CD4-positive, alpha-beta memory T cell (primary cell): ENCODE measurements at regions not wholly inside any gene's neighbourhood (a gene's known extent, or its start where the extent isn't known, plus 50 kb on each side); places are given as distances from the start of the nearest gene placed in this dataset.
"Not testable (repeated sequence)": the region's sequence is repeated elsewhere in the genome, so short reads cannot be mapped to it uniquely, and the experiment has no call there.

ENCODE experiments used
- CTCF ChIA-PET: fragments of 350-600 bp; sonication (Branson Sonifier 250); formaldehyde crosslinking; loops from one replicate; lab custom pipeline; 2021; ENCODE audit warnings: inconsistent platforms; ENCODE audit not compliant: partially characterized antibody; lab: Charles Lee
- POLR2A ChIA-PET: fragments of 350-600 bp; sonication (Branson Sonifier 250); formaldehyde crosslinking; loops from one replicate; lab custom pipeline; 2021; ENCODE audit not compliant: partially characterized antibody; lab: Charles Lee
- DNase-seq, 5 donors: peaks; one replicate each; pipeline versions ENCODE4 v3.0.0 to v3.0.0-alpha.2; 2020 to 2022; ENCODE audit warnings: mixed read lengths in 1 of 5
- H3K27ac ChIP-seq: one replicate; pipeline ENCODE4 v1.7.0; 2013; ENCODE audit warnings: low read depth, low read length
- H3K27me3 ChIP-seq: 2 replicates; pipeline ENCODE4 v1.7.0; 2013; ENCODE audit warnings: mild to moderate bottlenecking, low read length, moderate library complexity; ENCODE audit not compliant: insufficient read depth
- H3K36me3 ChIP-seq: 2 replicates; pipeline ENCODE4 v1.7.0; 2013; ENCODE audit warnings: mild to moderate bottlenecking, low read length, moderate library complexity; ENCODE audit not compliant: insufficient read depth
- H3K4me1 ChIP-seq: 2 replicates; pipeline ENCODE4 v1.7.0; 2013; ENCODE audit warnings: mild to moderate bottlenecking, low read length, moderate library complexity; ENCODE audit not compliant: insufficient read depth
- H3K4me3 ChIP-seq, 2 donors: one replicate each; pipeline ENCODE4 v1.7.0; 2013; ENCODE audit warnings: low read length in 2 of 2, mild to moderate bottlenecking in 1 of 2
- H3K9me3 ChIP-seq, 2 donors: one replicate each; pipeline ENCODE4 v1.7.0; 2013; ENCODE audit warnings: low read length in 2 of 2, control low read depth in 1 of 2; ENCODE audit not compliant: control insufficient read depth in 1 of 2
- H3K27ac Mint-ChIP-seq, 7 donors: one replicate each; pipeline ENCODE4 v1.8.0; 2020 to 2021; ENCODE audit warnings: mixed read lengths in 7 of 7, mild to moderate bottlenecking in 6 of 7, inconsistent platforms in 3 of 7, moderate library complexity in 3 of 7
- H3K27me3 Mint-ChIP-seq, 2 donors: one replicate each; pipeline ENCODE4 v1.8.0; 2020 to 2021; ENCODE audit warnings: mixed read lengths in 2 of 2
- H3K36me3 Mint-ChIP-seq, 2 donors: one replicate each; pipeline ENCODE4 v1.8.0; 2020 to 2021; ENCODE audit warnings: mixed read lengths in 2 of 2, inconsistent platforms in 1 of 2, mild to moderate bottlenecking in 1 of 2
- H3K4me1 Mint-ChIP-seq, 4 donors: one replicate each; pipeline ENCODE4 v1.8.0; 2020 to 2021; ENCODE audit warnings: mixed read lengths in 4 of 4, mild to moderate bottlenecking in 1 of 4
- H3K4me3 Mint-ChIP-seq, 8 donors: one replicate each; pipeline ENCODE4 v1.8.0; 2020 to 2021; ENCODE audit warnings: mixed read lengths in 8 of 8, mild to moderate bottlenecking in 7 of 8, moderate library complexity in 6 of 8, inconsistent platforms in 3 of 8
- H3K9me3 Mint-ChIP-seq, 8 donors: one replicate each; pipeline ENCODE4 v1.8.0; 2020 to 2021; ENCODE audit warnings: mixed read lengths in 8 of 8, mild to moderate bottlenecking in 5 of 8, inconsistent platforms in 3 of 8, moderate library complexity in 1 of 8
- intact Hi-C: fragments of 100-400 bp; cut with micrococcal nuclease; formaldehyde crosslinking; loops from one replicate; pipeline ENCODE4 v1.15.1; 2023

GRCh38 chr5:171542525-171543140, 123.2 kb downstream of the FGF18 start:
- POLR2A ChIA-PET = interaction anchor here (0.6 kb wide), 1 partner anchor 21 kb away, joined by 3 read pairs; no protein-coding TSS in a partner anchor
- intact Hi-C loops = no loop called here
- DNase-seq = no peak
- Mint-ChIP-seq H3K4me1 (no peaks in the 10 kb centered on the region), H3K9me3 (no peaks in the 10 kb centered on the region), H3K27me3 (peaks cover 20% of the 10 kb centered on the region in 2 donors), H3K4me3 (no peak overlapping the region), H3K36me3 (no peaks in the 10 kb centered on the region), H3K27ac (peak overlapping the region in 1 of 7 donors; percentile 25)
- Histone ChIP-seq H3K36me3 (no peaks in the 10 kb centered on the region), H3K4me3 (no peak overlapping the region), H3K27ac (no peak overlapping the region), H3K9me3 (no peaks in the 10 kb centered on the region), H3K4me1 (no peaks in the 10 kb centered on the region), H3K27me3 (no peaks in the 10 kb centered on the region)
- CTCF ChIA-PET = no interaction called here

- CTCF ChIA-PET = no interaction called here
- H3K4me1 ChIP-seq = no peaks in the 10 kb centered on the region
- intact Hi-C loops = no loop called here
- Mint-ChIP-seq H3K27me3 (peaks cover 18 to 22% of the 10 kb centered on the region in 2 donors), H3K36me3 (no peaks in the 10 kb centered on the region), H3K9me3 (no peaks in the 10 kb centered on the region), H3K27ac (no peak overlapping the region), H3K4me3 (no peak overlapping the region), H3K4me1 (no peaks in the 10 kb centered on the region)
- H3K36me3 ChIP-seq = no peaks in the 10 kb centered on the region
- no peaks in the 10 kb centered on the region for H3K9me3 ChIP-seq
- no peak overlapping the region for H3K4me3 ChIP-seq
- no peaks in the 10 kb centered on the region for H3K27me3 ChIP-seq
- POLR2A ChIA-PET = no interaction called here
- DNase-seq = no peak
- no peak overlapping the region for H3K27ac ChIP-seq
Measured at GRCh38 chr5:171543148-171543815, 123.8 kb downstream of the FGF18 start.

GRCh38 chr5:171544913-171545765, 125.7 kb downstream of the FGF18 start:
- ChIA-PET POLR2A (no interaction called here), CTCF (no interaction called here)
- Histone ChIP-seq H3K4me1 (no peaks in the 10 kb centered on the region), H3K4me3 (no peak overlapping the region), H3K27ac (no peak overlapping the region), H3K9me3 (no peaks in the 10 kb centered on the region), H3K27me3 (no peaks in the 10 kb centered on the region), H3K36me3 (no peaks in the 10 kb centered on the region)
- no peaks in the 10 kb centered on the region for H3K36me3 Mint-ChIP-seq
- H3K27ac Mint-ChIP-seq = no peak overlapping the region
- intact Hi-C loops = no loop called here
- no peaks in the 10 kb centered on the region for H3K4me1 Mint-ChIP-seq
- H3K9me3 Mint-ChIP-seq = peaks cover 0 to 2% (median 0%) of the 10 kb centered on the region in 8 donors
- peaks cover 14 to 15% of the 10 kb centered on the region in 2 donors for H3K27me3 Mint-ChIP-seq
- no peak for DNase-seq
- no peak overlapping the region for H3K4me3 Mint-ChIP-seq

GRCh38 chr5:171549274-171549673, 129.8 kb downstream of the FGF18 start:
- Histone ChIP-seq H3K27me3 (no peaks in the 10 kb centered on the region), H3K36me3 (no peaks in the 10 kb centered on the region), H3K27ac (no peak overlapping the region), H3K4me3 (no peak overlapping the region), H3K9me3 (no peaks in the 10 kb centered on the region), H3K4me1 (no peaks in the 10 kb centered on the region)
- Mint-ChIP-seq H3K36me3 (no peaks in the 10 kb centered on the region), H3K4me3 (no peak overlapping the region), H3K9me3 (peaks cover 0 to 19% (median 4%) of the 10 kb centered on the region in 8 donors), H3K27me3 (peaks cover 6 to 7% of the 10 kb centered on the region in 2 donors), H3K4me1 (no peaks in the 10 kb centered on the region), H3K27ac (no peak overlapping the region)
- CTCF ChIA-PET = no interaction called here
- POLR2A ChIA-PET = no interaction called here
- no peak for DNase-seq
- intact Hi-C loops = no loop called here

- H3K36me3 Mint-ChIP-seq, H3K27me3 ChIP-seq, H3K4me3 Mint-ChIP-seq, intact Hi-C loops, H3K4me1 Mint-ChIP-seq, H3K36me3 ChIP-seq, H3K27ac Mint-ChIP-seq, H3K4me3 ChIP-seq, H3K27ac ChIP-seq, H3K4me1 ChIP-seq, CTCF ChIA-PET, DNase-seq, POLR2A ChIA-PET, H3K27me3 Mint-ChIP-seq, H3K9me3 ChIP-seq: not testable (repeated sequence)
- peaks cover 0 to 19% (median 4%) of the 10 kb centered on the region in 8 donors for H3K9me3 Mint-ChIP-seq
Measured at GRCh38 chr5:171553817-171554216, 134.4 kb downstream of the FGF18 start.

- no peaks in the 10 kb centered on the region for H3K9me3 ChIP-seq
Measured at GRCh38 chr5:171555160-171555559, 135.7 kb downstream of the FGF18 start.

GRCh38 chr5:171562822-171563221, 143.4 kb downstream of the FGF18 start:
- H3K4me1 ChIP-seq = no peaks in the 10 kb centered on the region
- intact Hi-C loops = no loop called here
- Mint-ChIP-seq H3K36me3 (no peaks in the 10 kb centered on the region), H3K27ac (no peak overlapping the region), H3K4me1 (no peaks in the 10 kb centered on the region), H3K27me3 (peaks cover 6 to 7% of the 10 kb centered on the region in 2 donors), H3K4me3 (no peak overlapping the region), H3K9me3 (peaks cover 0 to 12% (median 6%) of the 10 kb centered on the region in 8 donors)
- H3K27me3 ChIP-seq = no peaks in the 10 kb centered on the region
- H3K27ac ChIP-seq = no peak overlapping the region
- POLR2A ChIA-PET = no interaction called here
- no peak overlapping the region for H3K4me3 ChIP-seq
- no peaks in the 10 kb centered on the region for H3K36me3 ChIP-seq
- no peak for DNase-seq
- no peaks in the 10 kb centered on the region for H3K9me3 ChIP-seq
- CTCF ChIA-PET = no interaction called here

More at GRCh38 chr5:171555160-171555559, 135.7 kb downstream of the FGF18 start:
- no peaks in the 10 kb centered on the region for H3K36me3 Mint-ChIP-seq
- ChIA-PET CTCF (no interaction called here), POLR2A (no interaction called here)
- Histone ChIP-seq H3K4me3 (no peak overlapping the region), H3K36me3 (no peaks in the 10 kb centered on the region), H3K27me3 (no peaks in the 10 kb centered on the region), H3K27ac (no peak overlapping the region), H3K4me1 (no peaks in the 10 kb centered on the region)
- H3K4me3 Mint-ChIP-seq = no peak overlapping the region
- no peak overlapping the region for H3K27ac Mint-ChIP-seq
- no peak for DNase-seq
- H3K4me1 Mint-ChIP-seq = no peaks in the 10 kb centered on the region
- peaks cover 4 to 5% of the 10 kb centered on the region in 2 donors for H3K27me3 Mint-ChIP-seq
- peaks cover 0 to 19% (median 4%) of the 10 kb centered on the region in 8 donors for H3K9me3 Mint-ChIP-seq
- intact Hi-C loops = no loop called here
